ENCODE measurements at regions not wholly inside any gene's neighbourhood (a gene's known extent, or its start where the extent isn't known, plus 50 kb on each side); places are given as distances from the start of the nearest gene placed in this dataset.

GRCh38 chr4:115927382-115927781 lies 814.0 kb upstream of the NDST4 start:
- Histone ChIP-seq H3K9ac (ENCODE audit: low read depth, low read length) (no peak overlapping the region), H3K56ac (ENCODE audit: extremely low read depth, insufficient read depth, low read length) (no peak overlapping the region), H3K14ac (replicated peaks; ENCODE audit: low read depth, low read length) (no peak overlapping the region), H3K4me1 (ENCODE audit: control insufficient read depth, insufficient read depth, low read length) (no peaks in the 10 kb centered on the region), H2BK20ac (ENCODE audit: low read depth, low read length) (no peak overlapping the region), H4K5ac (ENCODE audit: low read depth, low read length) (no peak overlapping the region), H3K4me3 (ENCODE audit: insufficient read depth, low read depth, low read length) (no peak overlapping the region), H2AK9ac (replicated peaks; ENCODE audit: low read depth, low read length, poor library complexity) (no peak overlapping the region), H2BK120ac (ENCODE audit: low read depth, low read length) (no peak overlapping the region), H3K79me1 (ENCODE audit: low read depth in 1 of 2, low read length in 2 of 2) (no peaks in the 10 kb centered on the region), H3K23ac (ENCODE audit: low read depth, low read length) (no peak overlapping the region), H3K4me2 (ENCODE audit: low read depth, low read length) (no peak overlapping the region), H2AFZ (replicated peaks; ENCODE audit: low read length, poor library complexity) (no peak overlapping the region), H3K9me1 (ENCODE audit: insufficient read depth, low read length) (no peaks in the 10 kb centered on the region), H3K36me3 (ENCODE audit: control insufficient read depth, insufficient read depth, low read length) (no peaks in the 10 kb centered on the region), H2BK15ac (ENCODE audit: low read depth, low read length) (no peak overlapping the region), H3K18ac (ENCODE audit: low read depth, low read length) (no peak overlapping the region), H3K27ac (ENCODE audit: insufficient read depth, low read length) (no peak overlapping the region), H4K20me1 (ENCODE audit: insufficient read depth, low read length) (no peaks in the 10 kb centered on the region), H3K27me3 (ENCODE audit: control insufficient read depth, insufficient read depth, low read length) (no peaks in the 10 kb centered on the region), H2AK5ac (ENCODE audit: low read depth, low read length) (no peak overlapping the region), H4K91ac (ENCODE audit: insufficient read depth, low read depth, low read length) (no peak overlapping the region), H3K4ac (ENCODE audit: low read depth, low read length) (no peak overlapping the region), H2BK5ac (ENCODE audit: low read depth, low read length, poor library complexity, severe bottlenecking) (no peak overlapping the region), H4K8ac (ENCODE audit: low read depth in 2 of 2, low read length in 2 of 2) (no peak overlapping the region), H3K9me3 (ENCODE audit: control insufficient read depth, insufficient read depth, low read length) (peaks cover 2% of the 10 kb centered on the region; the same call in 1 of the 2 replicates)
- in situ Hi-C loops (cut with MboI; ENCODE audit: low sequenced_read_pairs), result no loop called here
- WGBS, 2 experiments (ENCODE audit: extremely low coverage in 2 of 2, insufficient read length in 1 of 2), result 60% methylated on average over 1 of the region's 5 CpGs; no CpG with 5 or more reads in 1 of the 2 experiments
- no peak for ATAC-seq (ENCODE audit: low read depth)
- ChIA-PET POLR2A (ENCODE audit: unreplicated experiment) (no interaction called here), CTCF (no interaction called here)
- intact Hi-C loops (cut with micrococcal nuclease), result no loop called here
- BruUV-seq (replicated peaks), result no TSS peak
- no peak for DNase-seq
- dilution Hi-C loops (cut with HindIII; ENCODE audit: low sequenced_read_pairs, unreplicated experiment), result no loop called here
- peak; percentile 31; the same call in 1 of the 2 replicates for TF ChIP-seq MAFK (IDR thresholded peaks at IDR 0.05; ENCODE audit: low read depth, low read length)
- no peak for TF ChIP-seq RFX5 (IDR thresholded peaks at IDR 0.05; ENCODE audit: low read depth, low read length)

Measured in IMR-90 (cell line).